EL (cell line): ENCODE measurements at regions not wholly inside any gene's neighbourhood (a gene's known extent, or its start where the extent isn't known, plus 50 kb on each side); places are given as distances from the start of the nearest gene placed in this dataset.
A peak's percentile ranks its signal among the peaks of the same experiment; 100 is the strongest.
"Not testable (repeated sequence)": the region's sequence is repeated elsewhere in the genome, so short reads cannot be mapped to it uniquely, and the experiment has no call there.

ENCODE experiments used
- DNase-seq: peaks from one replicate; pipeline ENCODE4 v3.0.0-alpha.2; 2016

GRCh38 chr2:132220589-132220988 is 58.8 kb upstream of the ANKRD30BL start:
- not testable (repeated sequence) for DNase-seq

GRCh38 chr2:132221886-132222285 is 60.1 kb upstream of the ANKRD30BL start:
- not testable (repeated sequence) for DNase-seq

- DNase-seq: no peak
Observed at GRCh38 chr2:132252191-132252893, 90.6 kb upstream of the ANKRD30BL start.

- no peak for DNase-seq
Observed at GRCh38 chr2:132252894-132253264, 91.1 kb upstream of the ANKRD30BL start.

- DNase-seq: no peak
Observed at GRCh38 chr2:132253496-132254305, 91.9 kb upstream of the ANKRD30BL start.

- DNase-seq: not testable (repeated sequence)
Observed at GRCh38 chr2:132254306-132254919, 92.7 kb upstream of the ANKRD30BL start.

GRCh38 chr2:132255714-132256113 is 94.0 kb upstream of the ANKRD30BL start:
- DNase-seq: no peak

GRCh38 chr2:132256251-132256902 is 94.6 kb upstream of the ANKRD30BL start:
- DNase-seq: no peak

- not testable (repeated sequence) for DNase-seq
Observed at GRCh38 chr2:132256903-132257300, 95.2 kb upstream of the ANKRD30BL start.

GRCh38 chr2:132257301-132258171 is 95.8 kb upstream of the ANKRD30BL start:
- not testable (repeated sequence) for DNase-seq

GRCh38 chr2:132259276-132259675 is 97.5 kb upstream of the ANKRD30BL start:
- not testable (repeated sequence) for DNase-seq

GRCh38 chr2:132265595-132265994 is 103.8 kb upstream of the ANKRD30BL start:
- DNase-seq: not testable (repeated sequence)

- DNase-seq: no peak
Observed at GRCh38 chr2:132267105-132267497, 105.3 kb upstream of the ANKRD30BL start.

GRCh38 chr2:132267498-132268283 is 105.9 kb upstream of the ANKRD30BL start:
- DNase-seq: peak; percentile 15

- DNase-seq: peak; percentile 64
Observed at GRCh38 chr2:132268284-132268976, 106.7 kb upstream of the ANKRD30BL start.

GRCh38 chr2:132268977-132269523 is 107.3 kb upstream of the ANKRD30BL start:
- no peak for DNase-seq

- no peak for DNase-seq
Observed at GRCh38 chr2:132270255-132270654, 108.5 kb upstream of the ANKRD30BL start.

- DNase-seq: peak; percentile 2
Observed at GRCh38 chr2:132270981-132271546, 109.3 kb upstream of the ANKRD30BL start.

GRCh38 chr2:132271794-132272193 is 110.0 kb upstream of the ANKRD30BL start:
- not testable (repeated sequence) for DNase-seq

- DNase-seq: no peak
Observed at GRCh38 chr2:132272713-132273112, 111.0 kb upstream of the ANKRD30BL start.
